ENCODE measurements at regions not wholly inside any gene's neighbourhood (a gene's known extent, or its start where the extent isn't known, plus 50 kb on each side); places are given as distances from the start of the nearest gene placed in this dataset.

- TF ChIP-seq FOS (IDR thresholded peaks at IDR 0.05; ENCODE audit: borderline replicate concordance, insufficient read depth, low read length) (no peak), CTCF (IDR thresholded peaks at IDR 0.05; ENCODE audit: extremely low read depth in 1 of 2, insufficient read depth in 1 of 2, low read depth in 1 of 2, low read length in 2 of 2) (no peak), POLR2A (IDR thresholded peaks at IDR 0.05; ENCODE audit: low read depth, low read length) (no peak), MAX (IDR thresholded peaks at IDR 0.05; ENCODE audit: insufficient read depth, insufficient read length) (no peak), EZH2 (IDR thresholded peaks at IDR 0.05; ENCODE audit: borderline replicate concordance, low read depth, low read length, severe bottlenecking) (no peak)
Observed at GRCh38 chr12:43167691-43168090, 384.3 kb downstream of the ADAMTS20 start.

Data from endothelial cell of umbilical vein (primary cell).